HepG2 (cell line): ENCODE measurements at regions not wholly inside any gene's neighbourhood (a gene's known extent, or its start where the extent isn't known, plus 50 kb on each side); places are given as distances from the start of the nearest gene placed in this dataset.

ENCODE experiments used
- ATAC-seq: fragments of 200-7000 bp; cut with Tn5 transposase; 3 replicates; pipeline ENCODE4 v1.9.1; 2020; ENCODE audit warnings: mild to moderate bottlenecking, moderate library complexity
- BruUV-seq: library from RNA; stranded (reverse); fragments of 400-500 nt; replicated peaks from 2 replicates; lab custom pipeline; 2021; lab: Mats Ljungman, UMichigan
- CTCF ChIA-PET: fragments of 300-600 bp; formaldehyde crosslinking; extraction: SDS; loops from one replicate; lab custom pipeline; 2021; ENCODE audit warnings: low total read pairs, inconsistent platforms, low intra/inter-chr PET ratio; lab: Yijun Ruan, JAX
- POLR2A ChIA-PET: fragments of 350-600 bp; sonication (Branson Sonifier 250); formaldehyde crosslinking; loops from one replicate; lab custom pipeline; 2020; ENCODE audit warnings: antibody characterized with exemption, inconsistent platforms; lab: Yijun Ruan, JAX
- DNase-seq: peaks from one replicate; pipeline ENCODE4 v3.0.0-alpha.2; 2015; ENCODE audit warnings: low spot score
- FAIRE-seq: peaks from 3 replicates; lab custom pipeline; 2011; peaks lifted over from hg19 to GRCh38; lab: Jason Lieb, UNC
- H2AFZ ChIP-seq: one replicate; pipeline ENCODE4 v1.6.1; 2011; ENCODE audit warnings: low read length, inconsistent platforms
- H3K27ac ChIP-seq: fragments of 300-600 bp; 3 replicates; pipeline ENCODE4 v1.8.0; 2011; ENCODE audit warnings: mixed run types, mild to moderate bottlenecking, mixed read lengths, low read length, inconsistent platforms; ENCODE audit not compliant: insufficient read depth; ENCODE audit errors: extremely low read length
- H3K27me3 ChIP-seq, 2 experiments: fragments of 200-600 bp in 1 of 2; 2 replicates in 1 of 2; 3 replicates in 1 of 2; pipeline versions ENCODE4 v1.6.0 to v1.8.0; 2011; ENCODE audit warnings: low read length in 2 of 2, mild to moderate bottlenecking in 2 of 2, moderate library complexity in 2 of 2, inconsistent platforms in 1 of 2; ENCODE audit not compliant: insufficient read depth in 2 of 2, control insufficient read depth in 1 of 2
- H3K36me3 ChIP-seq, 2 experiments: fragments of 200-600 bp in 1 of 2; replicated peaks in 1 of 2; 2 replicates in 1 of 2; 3 replicates in 1 of 2; pipeline versions ENCODE4 v1.5.1 to v1.8.0; 2011; ENCODE audit warnings: low read length in 2 of 2, inconsistent platforms in 1 of 2; ENCODE audit not compliant: insufficient read depth in 2 of 2, control insufficient read depth in 1 of 2
- H3K4me1 ChIP-seq: 2 replicates; pipeline ENCODE4 v1.5.1; 2012; ENCODE audit warnings: low read length, inconsistent platforms; ENCODE audit not compliant: insufficient read depth
- H3K4me2 ChIP-seq: 2 replicates; pipeline ENCODE4 v1.6.0; 2011; ENCODE audit warnings: low read depth, low read length, inconsistent platforms
- H3K4me3 ChIP-seq, 3 experiments: fragments of 200-600 bp in 1 of 3; sonication (generic), shearing (Covaris generic) in 1 of 3; replicated peaks in 1 of 3; 2 replicates each; pipeline ENCODE4 v1.5.1; 2011 to 2016; ENCODE audit warnings: low read length in 3 of 3, inconsistent platforms in 2 of 3, low read depth in 2 of 3, mild to moderate bottlenecking in 2 of 3, control low read depth in 1 of 3, mixed read lengths in 1 of 3; ENCODE audit not compliant: insufficient read depth in 1 of 3
- H3K79me2 ChIP-seq: one replicate; pipeline ENCODE4 v1.6.1; 2011; ENCODE audit warnings: low read length, inconsistent platforms; ENCODE audit not compliant: insufficient read depth
- H3K9ac ChIP-seq: 2 replicates; pipeline ENCODE4 v1.6.0; 2011; ENCODE audit warnings: mild to moderate bottlenecking, low read depth, low read length, inconsistent platforms; ENCODE audit not compliant: insufficient read depth
- H3K9me3 ChIP-seq: 2 replicates; pipeline ENCODE4 v1.5.1; 2012; ENCODE audit warnings: mild to moderate bottlenecking, low read length
- H4K20me1 ChIP-seq: 2 replicates; pipeline ENCODE4 v1.6.0; 2011; ENCODE audit warnings: inconsistent platforms, mild to moderate bottlenecking, low read length, moderate library complexity; ENCODE audit not compliant: insufficient read depth
- BRD4 ChIP-seq: sonication (generic); formaldehyde crosslinking; IDR thresholded peaks from 2 replicates; pipeline ENCODE4 v1.4.0; 2020; ENCODE audit warnings: missing genetic modification reagents
- DR1 ChIP-seq: sonication (generic); formaldehyde crosslinking; IDR thresholded peaks from 2 replicates; pipeline ENCODE4 v1.8.0; 2021; ENCODE audit warnings: mild to moderate bottlenecking, missing genetic modification reagents, inconsistent platforms
- HNRNPLL ChIP-seq: fragments of 200-400 bp; formaldehyde crosslinking; IDR thresholded peaks from 2 replicates; pipeline ENCODE4 v1.6.1; 2017; ENCODE audit warnings: mild to moderate bottlenecking, low read depth, low read length; ENCODE audit not compliant: poor library complexity, severe bottlenecking
- MLLT10 ChIP-seq: sonication (generic); formaldehyde crosslinking; IDR thresholded peaks from 2 replicates; pipeline ENCODE4 v1.4.0; 2020; ENCODE audit warnings: missing genetic modification reagents
- RFX1 ChIP-seq: fragments of 450-650 bp; IDR thresholded peaks from 2 replicates; pipeline ENCODE4 v1.6.1; 2017
- SOX6 ChIP-seq, 2 experiments: fragments of 450-650 bp in 1 of 2; sonication (generic) in 1 of 2; formaldehyde crosslinking in 1 of 2; IDR thresholded peaks; 2 replicates each; pipeline versions ENCODE4 v1.4.0 to v1.6.1; 2017 to 2020; ENCODE audit warnings: antibody characterized with exemption in 1 of 2, mild to moderate bottlenecking in 1 of 2, missing genetic modification reagents in 1 of 2
- ZNF124 ChIP-seq: sonication (generic); formaldehyde crosslinking; IDR thresholded peaks from 2 replicates; pipeline ENCODE4 v1.4.0; 2020; ENCODE audit warnings: missing genetic modification reagents
- ZNF451 ChIP-seq: sonication (generic); formaldehyde crosslinking; IDR thresholded peaks from 2 replicates; pipeline ENCODE4 v1.5.0; 2020; ENCODE audit warnings: mild to moderate bottlenecking, missing genetic modification reagents
- ZNF564 ChIP-seq: sonication (generic); formaldehyde crosslinking; IDR thresholded peaks from 2 replicates; pipeline ENCODE4 v1.8.1; 2023; ENCODE audit warnings: mild to moderate bottlenecking, missing genetic modification reagents
- ZNF850 ChIP-seq: sonication (generic); formaldehyde crosslinking; conservative IDR thresholded peaks from 2 replicates; pipeline ENCODE4 v1.9.0; 2021; ENCODE audit warnings: mild to moderate bottlenecking, missing genetic modification reagents
- WGBS: methylation state at CpG from one replicate; pipeline ENCODE4 v1.1.6; 2017; ENCODE audit warnings: low lambda C conversion rate; 5-methylcytosine and 5-hydroxymethylcytosine counted together
- in situ Hi-C: cut with HindIII; loops from 2 replicates; pipeline ENCODE4 v1.10.0; 2017; ENCODE audit warnings: low pct_unique_long_range_greater_than_20kb; ENCODE audit not compliant: extremely low pct_ligation_motif_present
- intact Hi-C: fragments of 100-400 bp; cut with micrococcal nuclease; formaldehyde crosslinking; loops from one replicate; pipeline ENCODE4 v1.10.0; 2022; ENCODE audit not compliant: unreplicated experiment
- TF ChIP-seq, protein P1 (sequence below): sonication (generic); formaldehyde crosslinking; IDR thresholded peaks from 2 replicates; pipeline ENCODE4 v1.5.1; 2020; ENCODE audit warnings: mild to moderate bottlenecking, missing genetic modification reagents, moderate library complexity
- TF ChIP-seq, protein P2 (sequence below): IDR thresholded peaks from 2 replicates; pipeline ENCODE4 v1.4.0; 2020; ENCODE audit warnings: mild to moderate bottlenecking, missing genetic modification reagents

GRCh38 chr4:124015766-124016165, 619.2 kb downstream of the SPRY1 start:
- CTCF ChIA-PET, result no interaction called here
- DNase-seq, result no peak

More at GRCh38 chr4:124015766-124016165, 619.2 kb downstream of the SPRY1 start:
- Histone ChIP-seq H3K27me3 (no peaks in the 10 kb centered on the region), H3K27ac (no peak overlapping the region), H3K79me2 (no peaks in the 10 kb centered on the region), H3K4me2 (no peak overlapping the region), H3K9ac (no peak overlapping the region), H3K4me3 (no peak overlapping the region), H4K20me1 (no peaks in the 10 kb centered on the region), H2AFZ (no peak overlapping the region), H3K36me3 (no peaks in the 10 kb centered on the region), H3K9me3 (no peaks in the 10 kb centered on the region), H3K4me1 (peaks cover 9% of the 10 kb centered on the region)
- TF ChIP-seq ZNF124 (CRISPR knock-in tag) (no peak), ZNF451 (CRISPR knock-in tag) (no peak), MLLT10 (no peak), RFX1 (no peak), BRD4 (CRISPR knock-in tag) (no peak), SOX6 (IDR thresholded peaks at IDR 0.05) (no peak), SOX6 (CRISPR knock-in tag; IDR thresholded peaks at IDR 0.05) (no peak), ZNF564 (CRISPR knock-in tag) (no peak), HNRNPLL (no peak), ZNF850 (CRISPR knock-in tag) (no peak), DR1 (no peak)
- TF ChIP-seq, protein P1, sequence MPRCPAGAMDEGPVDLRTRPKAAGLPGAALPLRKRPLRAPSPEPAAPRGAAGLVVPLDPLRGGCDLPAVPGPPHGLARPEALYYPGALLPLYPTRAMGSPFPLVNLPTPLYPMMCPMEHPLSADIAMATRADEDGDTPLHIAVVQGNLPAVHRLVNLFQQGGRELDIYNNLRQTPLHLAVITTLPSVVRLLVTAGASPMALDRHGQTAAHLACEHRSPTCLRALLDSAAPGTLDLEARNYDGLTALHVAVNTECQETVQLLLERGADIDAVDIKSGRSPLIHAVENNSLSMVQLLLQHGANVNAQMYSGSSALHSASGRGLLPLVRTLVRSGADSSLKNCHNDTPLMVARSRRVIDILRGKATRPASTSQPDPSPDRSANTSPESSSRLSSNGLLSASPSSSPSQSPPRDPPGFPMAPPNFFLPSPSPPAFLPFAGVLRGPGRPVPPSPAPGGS, result no peak
- TF ChIP-seq, protein P2, sequence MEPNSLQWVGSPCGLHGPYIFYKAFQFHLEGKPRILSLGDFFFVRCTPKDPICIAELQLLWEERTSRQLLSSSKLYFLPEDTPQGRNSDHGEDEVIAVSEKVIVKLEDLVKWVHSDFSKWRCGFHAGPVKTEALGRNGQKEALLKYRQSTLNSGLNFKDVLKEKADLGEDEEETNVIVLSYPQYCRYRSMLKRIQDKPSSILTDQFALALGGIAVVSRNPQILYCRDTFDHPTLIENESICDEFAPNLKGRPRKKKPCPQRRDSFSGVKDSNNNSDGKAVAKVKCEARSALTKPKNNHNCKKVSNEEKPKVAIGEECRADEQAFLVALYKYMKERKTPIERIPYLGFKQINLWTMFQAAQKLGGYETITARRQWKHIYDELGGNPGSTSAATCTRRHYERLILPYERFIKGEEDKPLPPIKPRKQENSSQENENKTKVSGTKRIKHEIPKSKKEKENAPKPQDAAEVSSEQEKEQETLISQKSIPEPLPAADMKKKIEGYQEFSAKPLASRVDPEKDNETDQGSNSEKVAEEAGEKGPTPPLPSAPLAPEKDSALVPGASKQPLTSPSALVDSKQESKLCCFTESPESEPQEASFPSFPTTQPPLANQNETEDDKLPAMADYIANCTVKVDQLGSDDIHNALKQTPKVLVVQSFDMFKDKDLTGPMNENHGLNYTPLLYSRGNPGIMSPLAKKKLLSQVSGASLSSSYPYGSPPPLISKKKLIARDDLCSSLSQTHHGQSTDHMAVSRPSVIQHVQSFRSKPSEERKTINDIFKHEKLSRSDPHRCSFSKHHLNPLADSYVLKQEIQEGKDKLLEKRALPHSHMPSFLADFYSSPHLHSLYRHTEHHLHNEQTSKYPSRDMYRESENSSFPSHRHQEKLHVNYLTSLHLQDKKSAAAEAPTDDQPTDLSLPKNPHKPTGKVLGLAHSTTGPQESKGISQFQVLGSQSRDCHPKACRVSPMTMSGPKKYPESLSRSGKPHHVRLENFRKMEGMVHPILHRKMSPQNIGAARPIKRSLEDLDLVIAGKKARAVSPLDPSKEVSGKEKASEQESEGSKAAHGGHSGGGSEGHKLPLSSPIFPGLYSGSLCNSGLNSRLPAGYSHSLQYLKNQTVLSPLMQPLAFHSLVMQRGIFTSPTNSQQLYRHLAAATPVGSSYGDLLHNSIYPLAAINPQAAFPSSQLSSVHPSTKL (CRISPR knock-in tag), result no peak
- in situ Hi-C loops (no loop called here), intact Hi-C loops (no loop called here)
- no TSS peak for BruUV-seq
- 44% methylated on average over 1 of the region's 1 CpG for WGBS
- ATAC-seq (no peak), FAIRE-seq (no peak)
- POLR2A ChIA-PET, result no interaction called here
